GM03348 (cell line): ENCODE measurements at regions not wholly inside any gene's neighbourhood (a gene's known extent, or its start where the extent isn't known, plus 50 kb on each side); places are given as distances from the start of the nearest gene placed in this dataset.
"Not testable (repeated sequence)": the region's sequence is repeated elsewhere in the genome, so short reads cannot be mapped to it uniquely, and the experiment has no call there.

Experiments
- DNase-seq: peaks from one replicate; pipeline ENCODE4 v3.0.0; 2012; ENCODE audit warnings: low spot score

GRCh38 chr10:125554016-125554703, 128.8 kb downstream of the TEX36 start:
- DNase-seq: no peak

DNA sequence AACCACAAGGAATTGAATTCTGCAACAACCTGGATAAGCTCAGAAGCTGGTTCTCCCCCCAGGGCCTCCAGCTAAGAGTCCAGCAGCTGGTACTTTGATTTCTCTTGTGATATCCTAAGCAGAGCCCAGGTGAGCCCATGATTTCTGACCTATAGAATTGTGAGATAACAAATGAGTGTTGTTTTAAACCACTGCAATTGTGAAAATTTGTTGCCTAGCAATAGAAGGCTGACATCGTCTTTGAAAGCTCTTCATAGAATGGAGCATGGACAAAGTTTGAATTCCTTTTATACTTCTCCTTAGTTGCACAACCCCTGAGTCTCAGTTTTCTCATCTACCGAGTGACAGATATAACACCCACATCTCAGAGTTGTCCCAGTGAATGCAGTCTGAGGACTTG, 129.9 kb downstream of the TEX36 start:
- no peak for DNase-seq

GRCh38 chr10:125551247-125551646, 131.7 kb downstream of the TEX36 start:
- DNase-seq: no peak

DNA sequence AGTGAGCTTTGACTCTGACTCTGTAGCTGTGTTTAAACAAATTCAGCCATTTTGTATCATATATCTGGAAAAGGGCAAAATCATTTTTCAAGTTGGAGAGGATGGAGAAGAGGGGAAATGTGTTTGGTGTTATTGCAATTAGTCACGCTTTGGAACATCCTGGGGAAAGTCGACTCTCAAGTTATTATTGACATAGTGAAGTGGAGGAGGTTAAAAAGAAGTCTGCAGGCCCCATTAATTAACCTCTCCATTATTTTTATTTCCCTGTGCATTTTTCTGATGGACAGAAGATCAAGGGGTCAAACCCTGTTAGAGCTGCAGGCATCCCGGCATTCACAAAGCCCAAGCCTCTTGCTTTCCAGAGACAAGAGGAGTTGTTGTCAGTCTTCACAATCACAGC, 132.6 kb downstream of the TEX36 start:
- no peak for DNase-seq

- DNase-seq: no peak
These were observed 133.3 kb downstream of the TEX36 start for GRCh38 chr10:125549653-125550052.

GRCh38 chr10:125548878-125549277, 134.1 kb downstream of the TEX36 start:
- DNase-seq: no peak

GRCh38 chr10:125548356-125548755, 134.6 kb downstream of the TEX36 start:
- DNase-seq: no peak

- DNase-seq: no peak
These were observed 135.8 kb downstream of the TEX36 start for GRCh38 chr10:125547010-125547650.

GRCh38 chr10:125543796-125544195, 139.2 kb downstream of the TEX36 start:
- DNase-seq: no peak

DNA sequence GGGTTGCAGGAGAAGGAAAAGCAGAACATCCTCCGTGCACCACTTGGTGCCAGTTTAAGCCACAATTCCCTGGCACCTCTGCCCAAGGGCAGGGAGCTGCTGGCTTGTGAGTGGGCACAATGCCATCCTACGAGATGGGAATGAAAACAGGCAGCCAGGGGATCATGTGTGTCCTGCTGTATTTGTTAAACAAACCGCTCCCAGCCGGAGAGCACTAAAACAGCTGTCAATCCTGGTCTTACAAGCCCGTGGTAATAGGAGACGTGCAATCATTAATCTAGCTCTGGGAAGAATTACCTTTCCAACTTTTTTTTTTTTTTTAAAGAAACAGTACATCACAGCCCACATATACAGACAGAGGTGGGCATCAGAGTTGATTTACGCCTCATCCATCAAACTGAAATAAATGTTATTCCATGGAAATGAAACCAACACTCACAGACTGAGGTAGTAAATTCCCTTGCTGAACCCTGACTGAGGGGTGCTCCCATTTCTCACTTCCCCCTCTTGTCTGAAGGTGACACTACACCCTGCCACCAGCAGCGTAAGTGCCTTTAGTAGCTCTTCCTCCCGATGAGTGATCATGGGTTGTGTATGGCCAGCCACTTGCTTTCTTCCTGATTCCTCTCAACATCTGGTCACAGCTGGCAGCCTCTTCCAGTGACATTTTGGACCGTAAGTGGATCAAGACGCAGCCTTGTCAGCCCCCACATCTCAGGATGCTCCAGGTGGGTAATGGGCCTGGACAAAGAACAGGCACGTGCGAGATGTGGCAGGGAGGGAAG, 143.8 kb downstream of the TEX36 start:
- no peak for DNase-seq

DNA sequence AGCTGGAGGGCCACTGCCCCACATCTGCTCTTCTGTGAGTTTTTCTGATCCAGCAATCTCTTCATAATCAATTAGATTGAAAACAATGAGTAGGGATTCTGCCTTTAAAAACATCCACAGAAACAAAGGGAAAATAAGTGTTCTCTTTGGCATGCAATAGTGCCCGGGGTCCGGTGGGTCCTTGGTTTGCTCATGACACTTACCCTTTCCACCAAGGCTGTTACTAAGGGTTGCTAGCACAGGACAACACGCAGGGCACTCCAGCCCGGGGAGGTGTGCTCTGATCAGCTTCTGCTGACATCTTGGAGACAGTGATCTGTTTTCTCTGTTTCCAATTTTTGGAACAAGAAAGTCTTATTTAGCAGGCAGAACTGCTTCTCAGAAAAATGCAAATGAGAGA, 146.7 kb downstream of the TEX36 start:
- DNase-seq: no peak

DNA sequence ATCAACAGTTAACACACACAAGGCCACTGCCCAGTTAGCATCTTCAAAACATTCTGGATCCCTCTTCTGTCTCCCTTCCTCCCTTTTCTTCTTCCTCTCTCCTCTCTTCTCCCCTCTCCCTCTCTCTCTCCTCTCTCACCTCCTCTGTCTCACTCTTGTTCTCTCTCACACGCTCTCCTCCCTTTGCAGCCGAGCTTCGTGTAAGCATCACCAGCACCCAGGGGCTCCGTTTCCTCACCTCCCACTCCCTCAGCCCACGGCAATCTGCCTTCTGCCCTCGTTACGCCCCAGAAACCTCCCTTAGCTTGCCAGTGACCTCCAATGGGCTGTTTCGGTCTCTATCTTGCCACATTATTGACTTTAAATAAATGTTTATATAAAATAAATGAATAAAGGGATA, 147.4 kb downstream of the TEX36 start:
- DNase-seq: no peak

- DNase-seq: no peak
These were observed 148.4 kb downstream of the TEX36 start for GRCh38 chr10:125534515-125534914.

DNA sequence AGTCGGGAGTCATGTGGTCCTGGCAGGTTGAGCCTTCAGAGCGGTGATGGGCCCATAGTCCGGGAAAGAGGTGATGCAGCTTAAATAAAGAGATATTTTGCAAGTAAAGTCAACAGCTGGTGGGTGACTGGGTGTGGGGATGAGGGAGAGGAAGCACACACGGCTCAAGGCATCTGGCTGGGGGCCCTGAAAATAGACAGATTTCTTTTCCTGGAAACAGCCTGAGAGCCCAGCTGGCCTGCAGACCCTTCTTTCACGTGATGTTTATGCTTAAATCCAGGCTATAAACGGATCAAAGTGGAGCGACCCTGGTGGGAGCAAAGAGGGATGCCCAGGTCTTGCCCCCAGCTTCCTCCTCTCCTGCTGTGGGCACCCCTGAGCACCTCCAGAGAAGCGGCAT, 149.1 kb downstream of the TEX36 start:
- no peak for DNase-seq

GRCh38 chr10:125531465-125531864, 151.5 kb downstream of the TEX36 start:
- no peak for DNase-seq

GRCh38 chr10:125523347-125523746, 159.6 kb downstream of the TEX36 start:
- no peak for DNase-seq

- DNase-seq: peak; percentile 20
These were observed 161.0 kb downstream of the TEX36 start for GRCh38 chr10:125521721-125522680.

DNA sequence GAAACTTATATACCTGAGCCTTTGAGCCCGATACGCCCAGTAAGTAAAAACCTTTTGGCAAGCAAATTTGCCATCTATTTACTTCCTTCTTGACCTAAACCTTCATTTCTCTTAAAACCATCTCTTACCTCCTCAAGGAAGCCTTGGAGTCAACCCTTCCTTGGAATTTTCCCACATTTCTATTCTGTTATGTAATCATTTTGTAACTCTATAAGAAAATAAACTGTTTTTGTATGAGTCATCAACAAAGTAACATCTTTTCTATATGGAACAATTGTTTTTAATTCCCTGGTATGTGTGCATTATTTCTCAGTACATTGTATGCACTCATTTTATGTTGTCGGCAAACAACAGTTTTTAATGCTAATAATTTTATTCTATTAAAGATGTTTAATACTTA, 162.0 kb downstream of the TEX36 start:
- DNase-seq: no peak

GRCh38 chr10:125518397-125518796, 164.6 kb downstream of the TEX36 start:
- DNase-seq: not testable (repeated sequence)

GRCh38 chr10:125515571-125515970, 167.4 kb downstream of the TEX36 start:
- no peak for DNase-seq

DNA sequence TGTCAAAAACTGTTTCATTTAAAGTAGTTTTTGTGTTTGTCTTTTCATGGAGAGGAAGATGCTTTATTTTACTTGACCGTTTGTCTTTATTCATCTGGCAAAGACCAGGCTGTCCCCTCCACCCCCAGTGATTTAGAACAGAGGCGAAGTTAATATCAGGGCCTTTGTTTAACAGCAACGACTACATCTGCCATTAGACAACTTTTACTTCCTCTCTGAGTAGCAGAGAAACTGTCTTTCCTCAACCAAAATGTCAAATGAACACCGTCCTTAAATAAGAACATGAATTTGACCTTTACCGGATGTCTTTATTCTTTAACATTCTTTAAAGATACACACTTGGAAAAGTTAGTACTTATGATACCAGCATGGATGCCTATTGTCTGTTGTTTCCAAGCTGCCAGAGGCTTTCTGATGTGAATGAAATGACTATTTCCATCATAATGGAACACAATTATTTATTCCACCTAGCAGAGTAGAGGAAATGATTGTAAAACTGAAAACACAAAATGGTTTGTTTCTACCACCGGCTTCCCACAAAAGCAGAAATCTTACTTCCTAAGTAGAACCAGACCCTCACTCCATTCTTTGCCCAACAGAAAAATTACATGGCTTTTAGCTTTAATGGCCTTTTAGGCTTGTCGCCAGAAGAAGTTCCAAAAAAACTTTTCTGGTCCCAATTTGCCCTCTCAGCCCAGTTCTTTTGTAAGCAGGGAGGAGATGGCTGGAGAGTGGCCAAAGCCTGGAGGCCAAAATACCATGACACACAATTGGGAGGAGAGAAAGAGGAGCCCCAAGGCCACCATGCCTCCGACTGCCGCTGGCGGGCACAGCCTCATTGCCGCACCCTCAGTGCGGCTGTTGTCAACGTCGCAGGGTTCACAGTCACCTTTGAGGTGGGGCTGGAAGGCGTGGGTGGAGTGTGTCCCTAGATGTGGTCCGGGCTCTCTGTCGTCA, 168.5 kb downstream of the TEX36 start:
- DNase-seq: no peak
